ENCODE measurements at regions not wholly inside any gene's neighbourhood (a gene's known extent, or its start where the extent isn't known, plus 50 kb on each side); places are given as distances from the start of the nearest gene placed in this dataset.

GRCh38 chr16:62876133-62876532, 839.9 kb upstream of the CDH8 start:
- DNase-seq (ENCODE audit: low read depth, low spot score) (no peak), FAIRE-seq (no peak)
- H3K4me2 ChIP-seq (ENCODE audit: control insufficient read depth, extremely low read depth, insufficient read depth, low read depth, low read length): no peak overlapping the region
- H4K20me1 ChIP-seq (ENCODE audit: control insufficient read depth, extremely low read depth, insufficient read depth, low read length): no peaks in the 10 kb centered on the region
- H3K4me1 ChIP-seq (ENCODE audit: control insufficient read depth, extremely low read depth, insufficient read depth, low read length): no peaks in the 10 kb centered on the region
- no peak for TF ChIP-seq EZH2 (IDR thresholded peaks at IDR 0.05; ENCODE audit: low read length)
- TF ChIP-seq CTCF (optimal IDR thresholded peaks at IDR 0.05 in 1 of 3, IDR thresholded peaks at IDR 0.05 in 1 of 3, conservative IDR thresholded peaks at IDR 0.05 in 1 of 3; ENCODE audit: extremely low read depth in 1 of 3, insufficient read depth in 2 of 3, low read length in 3 of 3): no peak
- no peak overlapping the region for H2AFZ ChIP-seq (ENCODE audit: control insufficient read depth, low read length)
- no peaks in the 10 kb centered on the region for H3K36me3 ChIP-seq (ENCODE audit: control insufficient read depth in 2 of 2, extremely low read depth in 1 of 2, insufficient read depth in 2 of 2, low read length in 2 of 2)
- H3K9me3 ChIP-seq (ENCODE audit: control insufficient read depth, low read depth, low read length): no peaks in the 10 kb centered on the region
- no peak overlapping the region for H3K9ac ChIP-seq (ENCODE audit: control insufficient read depth, extremely low read depth, insufficient read depth, low read length)
- H3K9me1 ChIP-seq (ENCODE audit: control insufficient read depth, extremely low read depth, insufficient read depth, low read length): no peaks in the 10 kb centered on the region
- no peak overlapping the region for H3K27ac ChIP-seq (ENCODE audit: control insufficient read depth, insufficient read depth, low read length)
- dilution Hi-C loops (cut with MboI; ENCODE audit: extremely low pct_ligation_motif_present, low sequenced_read_pairs): no loop called here
- no peak overlapping the region for H3K4me3 ChIP-seq (ENCODE audit: control insufficient read depth in 2 of 3, extremely low read depth in 1 of 3, insufficient read depth in 2 of 3, low read depth in 1 of 3, low read length in 3 of 3)
- H3K27me3 ChIP-seq (ENCODE audit: control insufficient read depth, extremely low read depth, insufficient read depth, low read length): no peaks in the 10 kb centered on the region
- H3K79me2 ChIP-seq (ENCODE audit: control insufficient read depth, insufficient read depth, low read length): no peaks in the 10 kb centered on the region

GRCh38 chr16:62872339-62872738, 836.1 kb upstream of the CDH8 start:
- no peaks in the 10 kb centered on the region for H3K4me1 ChIP-seq (ENCODE audit: control insufficient read depth, extremely low read depth, insufficient read depth, low read length)
- no peaks in the 10 kb centered on the region for H4K20me1 ChIP-seq (ENCODE audit: control insufficient read depth, extremely low read depth, insufficient read depth, low read length)
- no peak for TF ChIP-seq CTCF (optimal IDR thresholded peaks at IDR 0.05 in 1 of 3, IDR thresholded peaks at IDR 0.05 in 1 of 3, conservative IDR thresholded peaks at IDR 0.05 in 1 of 3; ENCODE audit: extremely low read depth in 1 of 3, insufficient read depth in 2 of 3, low read length in 3 of 3)
- no peak for TF ChIP-seq EZH2 (IDR thresholded peaks at IDR 0.05; ENCODE audit: low read length)
- H2AFZ ChIP-seq (ENCODE audit: control insufficient read depth, low read length): no peak overlapping the region
- H3K27me3 ChIP-seq (ENCODE audit: control insufficient read depth, extremely low read depth, insufficient read depth, low read length): no peaks in the 10 kb centered on the region
- no peak for DNase-seq (ENCODE audit: low read depth, low spot score)
- no peak overlapping the region for H3K27ac ChIP-seq (ENCODE audit: control insufficient read depth, insufficient read depth, low read length)
- no peaks in the 10 kb centered on the region for H3K36me3 ChIP-seq (ENCODE audit: control insufficient read depth in 2 of 2, extremely low read depth in 1 of 2, insufficient read depth in 2 of 2, low read length in 2 of 2)
- no peak overlapping the region for H3K4me3 ChIP-seq (ENCODE audit: control insufficient read depth in 2 of 3, extremely low read depth in 1 of 3, insufficient read depth in 2 of 3, low read depth in 1 of 3, low read length in 3 of 3)
- no peaks in the 10 kb centered on the region for H3K79me2 ChIP-seq (ENCODE audit: control insufficient read depth, insufficient read depth, low read length)
- H3K4me2 ChIP-seq (ENCODE audit: control insufficient read depth, extremely low read depth, insufficient read depth, low read depth, low read length): no peak overlapping the region
- no peak overlapping the region for H3K9ac ChIP-seq (ENCODE audit: control insufficient read depth, extremely low read depth, insufficient read depth, low read length)
- no peak for FAIRE-seq
- H3K9me3 ChIP-seq (ENCODE audit: control insufficient read depth, low read depth, low read length): no peaks in the 10 kb centered on the region
- no peaks in the 10 kb centered on the region for H3K9me1 ChIP-seq (ENCODE audit: control insufficient read depth, extremely low read depth, insufficient read depth, low read length)
- dilution Hi-C loops (cut with MboI; ENCODE audit: extremely low pct_ligation_motif_present, low sequenced_read_pairs): no loop called here

All from keratinocyte (primary cell).